H9 (cell line): ENCODE measurements at regions not wholly inside any gene's neighbourhood (a gene's known extent, or its start where the extent isn't known, plus 50 kb on each side); places are given as distances from the start of the nearest gene placed in this dataset.
A peak's percentile ranks its signal among the peaks of the same experiment; 100 is the strongest.

Experiments used
- DNase-seq: peaks from one replicate; pipeline ENCODE4 v3.0.0-alpha.2; 2017
- H2AFZ ChIP-seq: one replicate; pipeline ENCODE4 v1.6.1; 2013; ENCODE audit warnings: mild to moderate bottlenecking, low read length, control low read depth, moderate library complexity
- H2AK5ac ChIP-seq: 2 replicates; pipeline ENCODE4 v1.6.1; 2013; ENCODE audit warnings: low read length, control low read depth, mixed read lengths; ENCODE audit not compliant: insufficient read length
- H2BK120ac ChIP-seq: one replicate; pipeline ENCODE4 v1.6.1; 2013; ENCODE audit warnings: low read depth, mild to moderate bottlenecking, low read length, control low read depth, inconsistent platforms; ENCODE audit not compliant: poor library complexity, severe bottlenecking
- H2BK12ac ChIP-seq: 2 replicates; pipeline ENCODE4 v1.6.1; 2013; ENCODE audit warnings: low read length, control low read depth, mixed read lengths, low read depth; ENCODE audit not compliant: insufficient read length
- H2BK15ac ChIP-seq: 2 replicates; pipeline ENCODE4 v1.6.1; 2013; ENCODE audit warnings: low read depth, low read length, control low read depth
- H2BK20ac ChIP-seq: one replicate; pipeline ENCODE4 v1.6.1; 2013; ENCODE audit warnings: low read depth, mild to moderate bottlenecking, low read length, control low read depth, inconsistent platforms; ENCODE audit not compliant: poor library complexity, severe bottlenecking
- H2BK5ac ChIP-seq: 2 replicates; pipeline ENCODE4 v1.6.1; 2013; ENCODE audit warnings: low read length, control low read depth, mixed read lengths; ENCODE audit not compliant: insufficient read length
- H3K14ac ChIP-seq: 2 replicates; pipeline ENCODE4 v1.6.1; 2013; ENCODE audit warnings: low read length, control low read depth; ENCODE audit not compliant: insufficient read depth
- H3K18ac ChIP-seq: 2 replicates; pipeline ENCODE4 v1.6.1; 2013; ENCODE audit warnings: low read depth, mild to moderate bottlenecking, mixed read lengths, low read length, control low read depth; ENCODE audit not compliant: insufficient read length
- H3K23ac ChIP-seq: 2 replicates; pipeline ENCODE4 v1.6.1; 2013; ENCODE audit warnings: low read length, control low read depth, mixed read lengths, low read depth; ENCODE audit not compliant: insufficient read length
- H3K23me2 ChIP-seq: 2 replicates; pipeline ENCODE4 v1.6.1; 2013; ENCODE audit warnings: low read depth, mild to moderate bottlenecking, mixed read lengths, low read length, control low read depth; ENCODE audit not compliant: insufficient read length, poor library complexity, severe bottlenecking
- H3K27ac ChIP-seq: 2 replicates; pipeline ENCODE4 v1.5.1; 2013; ENCODE audit warnings: low read length, control low read depth, mixed read lengths, low read depth; ENCODE audit not compliant: insufficient read length
- H3K27me3 ChIP-seq: 2 replicates; pipeline ENCODE4 v1.6.1; 2013; ENCODE audit warnings: low read length, control low read depth, inconsistent platforms; ENCODE audit not compliant: insufficient read depth
- H3K4ac ChIP-seq: 2 replicates; pipeline ENCODE4 v1.6.1; 2013; ENCODE audit warnings: low read depth, mild to moderate bottlenecking, control low read depth, inconsistent platforms, low read length, moderate library complexity
- H3K4me1 ChIP-seq: 2 replicates; pipeline ENCODE4 v1.6.1; 2013; ENCODE audit warnings: low read length, control low read depth, inconsistent platforms; ENCODE audit not compliant: insufficient read depth
- H3K4me2 ChIP-seq: 2 replicates; pipeline ENCODE4 v1.6.1; 2013; ENCODE audit warnings: low read length, control low read depth, mixed read lengths; ENCODE audit not compliant: insufficient read length, insufficient read depth
- H3K56ac ChIP-seq: 2 replicates; pipeline ENCODE4 v1.6.1; 2013; ENCODE audit warnings: low read depth, mild to moderate bottlenecking, mixed read lengths, low read length, control low read depth; ENCODE audit not compliant: insufficient read length
- H3K79me1 ChIP-seq: 2 replicates; pipeline ENCODE4 v1.6.1; 2013; ENCODE audit warnings: low read depth, mild to moderate bottlenecking, moderate library complexity, low read length, control low read depth, inconsistent platforms; ENCODE audit not compliant: insufficient read depth, poor library complexity, severe bottlenecking
- H3K79me2 ChIP-seq: 2 replicates; pipeline ENCODE4 v1.6.1; 2013; ENCODE audit warnings: low read length, control low read depth, inconsistent platforms; ENCODE audit not compliant: insufficient read depth
- H3K9ac ChIP-seq: 2 replicates; pipeline ENCODE4 v1.6.1; 2013; ENCODE audit warnings: low read length, control low read depth, mixed read lengths; ENCODE audit not compliant: insufficient read length; ENCODE audit errors: extremely low read depth
- H3K9me3 ChIP-seq: one replicate; pipeline ENCODE4 v1.6.1; 2013; ENCODE audit warnings: low read depth, low read length, inconsistent platforms; ENCODE audit not compliant: control insufficient read depth
- H3T11ph ChIP-seq: one replicate; pipeline ENCODE4 v1.6.1; 2013; ENCODE audit warnings: mild to moderate bottlenecking, low read length, control low read depth, inconsistent platforms
- H4K20me1 ChIP-seq: one replicate; pipeline ENCODE4 v1.6.1; 2013; ENCODE audit not compliant: control insufficient read depth, insufficient read length, insufficient read depth
- H4K5ac ChIP-seq: 2 replicates; pipeline ENCODE4 v1.6.1; 2013; ENCODE audit warnings: low read depth, mild to moderate bottlenecking, mixed read lengths, low read length, control low read depth; ENCODE audit not compliant: insufficient read length
- H4K8ac ChIP-seq: replicated peaks from 2 replicates; pipeline ENCODE4 v1.6.1; 2013; ENCODE audit warnings: low read length, control low read depth, mixed read lengths, low read depth; ENCODE audit not compliant: insufficient read length
- H4K91ac ChIP-seq: 2 replicates; pipeline ENCODE4 v1.6.1; 2013; ENCODE audit warnings: low read depth, mild to moderate bottlenecking, moderate library complexity, mixed read lengths, low read length, control low read depth; ENCODE audit not compliant: insufficient read length
- H3K27ac Mint-ChIP-seq, 3 experiments: 2 replicates in 2 of 3; 3 replicates in 1 of 3; pipeline ENCODE4 v1.8.0; 2020 to 2021; ENCODE audit warnings: mixed read lengths in 3 of 3, mild to moderate bottlenecking in 1 of 3, moderate library complexity in 1 of 3
- H3K27me3 Mint-ChIP-seq: 2 replicates; pipeline ENCODE4 v1.8.0; 2021; ENCODE audit warnings: low read depth, mild to moderate bottlenecking, moderate library complexity, mixed read lengths
- H3K36me3 Mint-ChIP-seq, 3 experiments: 2 replicates in 2 of 3; 3 replicates in 1 of 3; pipeline ENCODE4 v1.8.0; 2020 to 2021; ENCODE audit warnings: low read depth in 3 of 3, mixed read lengths in 3 of 3; ENCODE audit not compliant: insufficient read depth in 1 of 3
- H3K4me1 Mint-ChIP-seq, 2 experiments: 2 replicates each; pipeline ENCODE4 v1.8.0; 2020; ENCODE audit warnings: mixed read lengths in 2 of 2
- H3K4me3 Mint-ChIP-seq, 2 experiments: 2 replicates in 1 of 2; 3 replicates in 1 of 2; pipeline ENCODE4 v1.8.0; 2020 to 2021; ENCODE audit warnings: mild to moderate bottlenecking in 2 of 2, mixed read lengths in 2 of 2, moderate library complexity in 1 of 2
- H3K9me3 Mint-ChIP-seq, 2 experiments: 2 replicates in 1 of 2; 3 replicates in 1 of 2; pipeline ENCODE4 v1.8.0; 2020; ENCODE audit warnings: mild to moderate bottlenecking in 2 of 2, mixed read lengths in 2 of 2, moderate library complexity in 1 of 2
- CTCF ChIP-seq: fragments of 200-600 bp; sonication (generic); conservative IDR thresholded peaks from 3 replicates; pipeline ENCODE4 v1.8.0; 2021; ENCODE audit warnings: antibody characterized with exemption, mild to moderate bottlenecking
- WGBS: extraction: QIAGEN DNeasy Blood & Tissue Kit; methylation state at CpG from one replicate; pipeline ENCODE4 v1.1.7; 2013; ENCODE audit warnings: missing lambda C conversion rate, low lambda C conversion rate, mixed read lengths; ENCODE audit not compliant: insufficient read length; ENCODE audit errors: extremely low coverage; 5-methylcytosine and 5-hydroxymethylcytosine counted together

- H3K56ac ChIP-seq, result no peak overlapping the region
- no peak for DNase-seq
- peaks cover 14% of the 10 kb centered on the region; the same call in 1 of the 2 replicates for H3K4me1 ChIP-seq
- no peak overlapping the region for H2BK5ac ChIP-seq
- H2AFZ ChIP-seq, result no peak overlapping the region
- no peak overlapping the region for H4K8ac ChIP-seq
- peak overlapping the region; percentile 31 for H3K27ac ChIP-seq
- H3K14ac ChIP-seq, result no peak overlapping the region; the same call in 1 of the 2 replicates
- no peak overlapping the region for H2AK5ac ChIP-seq
- peak overlapping the region; percentile 72 to 88 (median 86); a peak in 6 of 7 replicates for H3K27ac Mint-ChIP-seq
- no peak overlapping the region for H2BK120ac ChIP-seq
- H4K91ac ChIP-seq, result no peak overlapping the region
- H4K20me1 ChIP-seq, result no peaks in the 10 kb centered on the region
- no peaks in the 10 kb centered on the region for H3K9me3 Mint-ChIP-seq
- TF ChIP-seq CTCF, result no peak
- H2BK12ac ChIP-seq, result no peak overlapping the region
- H3K9me3 ChIP-seq, result no peaks in the 10 kb centered on the region
- H3K36me3 Mint-ChIP-seq, result peaks cover 0 to 6% (median 0%) of the 10 kb centered on the region in 3 experiments; a peak in 2 of 7 replicates
- H3K9ac ChIP-seq, result no peak overlapping the region
- H2BK15ac ChIP-seq, result no peak overlapping the region
- no peak overlapping the region for H3K18ac ChIP-seq
- H3K27me3 Mint-ChIP-seq, result no peaks in the 10 kb centered on the region; the same call in 1 of the 2 replicates
- WGBS, result no CpG with 5 or more reads among the region's 11 CpGs
- peak overlapping the region; percentile 9 for H3K4me2 ChIP-seq
- no peaks in the 10 kb centered on the region for H3K23me2 ChIP-seq
- H3T11ph ChIP-seq, result no peak overlapping the region
- no peak overlapping the region; a peak in 1 of 5 replicates for H3K4me3 Mint-ChIP-seq
- H2BK20ac ChIP-seq, result no peak overlapping the region
- H3K23ac ChIP-seq, result no peak overlapping the region
- no peaks in the 10 kb centered on the region for H3K79me1 ChIP-seq
- no peaks in the 10 kb centered on the region for H3K27me3 ChIP-seq
- H3K79me2 ChIP-seq, result no peaks in the 10 kb centered on the region
- no peak overlapping the region for H4K5ac ChIP-seq
- H3K4me1 Mint-ChIP-seq, result peaks cover 22 to 25% of the 10 kb centered on the region in 2 experiments
- H3K4ac ChIP-seq, result no peak overlapping the region
Observed at GRCh38 chr7:33789871-33790630, 115.3 kb upstream of the BMPER start.
